Stimulated activated CD8-positive, alpha-beta memory T cell treated with anti-CD3 and anti-CD28 coated beads, Interleukin-15, amount 100 ng/mL, for 1 hour (primary cell): ENCODE measurements at regions not wholly inside any gene's neighbourhood (a gene's known extent, or its start where the extent isn't known, plus 50 kb on each side); places are given as distances from the start of the nearest gene placed in this dataset.

ENCODE experiments used
- DNase-seq: peaks from one replicate; pipeline ENCODE4 v3.0.0-alpha.2; 2020; ENCODE audit warnings: low read depth

- no peak for DNase-seq
These were observed 579.6 kb upstream of the IGFBP7 start for GRCh38 chr4:57689693-57690205.

GRCh38 chr4:57682275-57682674 lies 572.1 kb upstream of the IGFBP7 start:
- DNase-seq, result no peak

GRCh38 chr4:57679969-57680368 lies 569.8 kb upstream of the IGFBP7 start:
- DNase-seq, result no peak

- DNase-seq, result no peak
These were observed 566.2 kb upstream of the IGFBP7 start for GRCh38 chr4:57676394-57676793.

- no peak for DNase-seq
These were observed 562.8 kb upstream of the IGFBP7 start for GRCh38 chr4:57672846-57673433.

GRCh38 chr4:57668621-57669020 lies 558.4 kb upstream of the IGFBP7 start:
- no peak for DNase-seq

- DNase-seq, result no peak
These were observed 555.6 kb upstream of the IGFBP7 start for GRCh38 chr4:57665806-57666205.

GRCh38 chr4:57661517-57662090 lies 551.4 kb upstream of the IGFBP7 start:
- DNase-seq, result no peak

- DNase-seq, result no peak
These were observed 548.5 kb upstream of the IGFBP7 start for GRCh38 chr4:57658673-57659072.

GRCh38 chr4:57658188-57658587 lies 548.0 kb upstream of the IGFBP7 start:
- no peak for DNase-seq

GRCh38 chr4:57655342-57655741 lies 545.2 kb upstream of the IGFBP7 start:
- DNase-seq, result no peak

- no peak for DNase-seq
These were observed 542.6 kb upstream of the IGFBP7 start for GRCh38 chr4:57652779-57653178.

- no peak for DNase-seq
These were observed 530.4 kb upstream of the IGFBP7 start for GRCh38 chr4:57640391-57641100.

GRCh38 chr4:57639561-57640382 lies 529.6 kb upstream of the IGFBP7 start:
- no peak for DNase-seq

- DNase-seq, result no peak
These were observed 525.7 kb upstream of the IGFBP7 start for GRCh38 chr4:57635910-57636309.

GRCh38 chr4:57633212-57633859 lies 523.2 kb upstream of the IGFBP7 start:
- no peak for DNase-seq

- DNase-seq, result no peak
These were observed 522.4 kb upstream of the IGFBP7 start for GRCh38 chr4:57632564-57632963.

- no peak for DNase-seq
These were observed 521.0 kb upstream of the IGFBP7 start for GRCh38 chr4:57631147-57631546.

- no peak for DNase-seq
These were observed 517.8 kb upstream of the IGFBP7 start for GRCh38 chr4:57628004-57628403.

- no peak for DNase-seq
These were observed 504.2 kb upstream of the IGFBP7 start for GRCh38 chr4:57614257-57614932.

- DNase-seq, result no peak
These were observed 502.1 kb upstream of the IGFBP7 start for GRCh38 chr4:57612279-57612678.
